HepG2 (cell line): ENCODE measurements at regions not wholly inside any gene's neighbourhood (a gene's known extent, or its start where the extent isn't known, plus 50 kb on each side); places are given as distances from the start of the nearest gene placed in this dataset.

ENCODE experiments used
- ATAC-seq: fragments of 200-7000 bp; cut with Tn5 transposase; 3 replicates; pipeline ENCODE4 v1.9.1; 2020; ENCODE audit warnings: mild to moderate bottlenecking, moderate library complexity
- BruUV-seq: library from RNA; stranded (reverse); fragments of 400-500 nt; replicated peaks from 2 replicates; lab custom pipeline; 2021; lab: Mats Ljungman, UMichigan
- CTCF ChIA-PET: fragments of 300-600 bp; formaldehyde crosslinking; extraction: SDS; loops from one replicate; lab custom pipeline; 2021; ENCODE audit warnings: low total read pairs, inconsistent platforms, low intra/inter-chr PET ratio; lab: Yijun Ruan, JAX
- POLR2A ChIA-PET: fragments of 350-600 bp; sonication (Branson Sonifier 250); formaldehyde crosslinking; loops from one replicate; lab custom pipeline; 2020; ENCODE audit warnings: antibody characterized with exemption, inconsistent platforms; lab: Yijun Ruan, JAX
- DNase-seq: peaks from one replicate; pipeline ENCODE4 v3.0.0-alpha.2; 2015; ENCODE audit warnings: low spot score
- FAIRE-seq: peaks from 3 replicates; lab custom pipeline; 2011; peaks lifted over from hg19 to GRCh38; lab: Jason Lieb, UNC
- H2AFZ ChIP-seq: one replicate; pipeline ENCODE4 v1.6.1; 2011; ENCODE audit warnings: low read length, inconsistent platforms
- H3K27ac ChIP-seq: fragments of 300-600 bp; 3 replicates; pipeline ENCODE4 v1.8.0; 2011; ENCODE audit warnings: mixed run types, mild to moderate bottlenecking, mixed read lengths, low read length, inconsistent platforms; ENCODE audit not compliant: insufficient read depth; ENCODE audit errors: extremely low read length
- H3K27me3 ChIP-seq, 2 experiments: fragments of 200-600 bp in 1 of 2; 2 replicates in 1 of 2; 3 replicates in 1 of 2; pipeline versions ENCODE4 v1.6.0 to v1.8.0; 2011; ENCODE audit warnings: low read length in 2 of 2, mild to moderate bottlenecking in 2 of 2, moderate library complexity in 2 of 2, inconsistent platforms in 1 of 2; ENCODE audit not compliant: insufficient read depth in 2 of 2, control insufficient read depth in 1 of 2
- H3K36me3 ChIP-seq, 2 experiments: fragments of 200-600 bp in 1 of 2; replicated peaks in 1 of 2; 2 replicates in 1 of 2; 3 replicates in 1 of 2; pipeline versions ENCODE4 v1.5.1 to v1.8.0; 2011; ENCODE audit warnings: low read length in 2 of 2, inconsistent platforms in 1 of 2; ENCODE audit not compliant: insufficient read depth in 2 of 2, control insufficient read depth in 1 of 2
- H3K4me1 ChIP-seq: 2 replicates; pipeline ENCODE4 v1.5.1; 2012; ENCODE audit warnings: low read length, inconsistent platforms; ENCODE audit not compliant: insufficient read depth
- H3K4me2 ChIP-seq: 2 replicates; pipeline ENCODE4 v1.6.0; 2011; ENCODE audit warnings: low read depth, low read length, inconsistent platforms
- H3K4me3 ChIP-seq, 3 experiments: fragments of 200-600 bp in 1 of 3; sonication (generic), shearing (Covaris generic) in 1 of 3; replicated peaks in 1 of 3; 2 replicates each; pipeline ENCODE4 v1.5.1; 2011 to 2016; ENCODE audit warnings: low read length in 3 of 3, inconsistent platforms in 2 of 3, low read depth in 2 of 3, mild to moderate bottlenecking in 2 of 3, control low read depth in 1 of 3, mixed read lengths in 1 of 3; ENCODE audit not compliant: insufficient read depth in 1 of 3
- H3K79me2 ChIP-seq: one replicate; pipeline ENCODE4 v1.6.1; 2011; ENCODE audit warnings: low read length, inconsistent platforms; ENCODE audit not compliant: insufficient read depth
- H3K9ac ChIP-seq: 2 replicates; pipeline ENCODE4 v1.6.0; 2011; ENCODE audit warnings: mild to moderate bottlenecking, low read depth, low read length, inconsistent platforms; ENCODE audit not compliant: insufficient read depth
- H3K9me3 ChIP-seq: 2 replicates; pipeline ENCODE4 v1.5.1; 2012; ENCODE audit warnings: mild to moderate bottlenecking, low read length
- H4K20me1 ChIP-seq: 2 replicates; pipeline ENCODE4 v1.6.0; 2011; ENCODE audit warnings: inconsistent platforms, mild to moderate bottlenecking, low read length, moderate library complexity; ENCODE audit not compliant: insufficient read depth
- BRCA1 ChIP-seq: sonication (generic); formaldehyde crosslinking; IDR thresholded peaks from 2 replicates; pipeline ENCODE4 v1.4.0; 2020; ENCODE audit warnings: missing genetic modification reagents
- CEBPB ChIP-seq: IDR thresholded peaks from 2 replicates; pipeline ENCODE4 v1.6.1; 2011; ENCODE audit warnings: low read depth, low read length, improper control_type of control experiment, borderline replicate concordance
- HDAC6 ChIP-seq: fragments of 200-600 bp; sonication (generic); IDR thresholded peaks from 2 replicates; pipeline ENCODE4 v1.7.0; 2017; ENCODE audit warnings: mild to moderate bottlenecking, antibody characterized with exemption, low read length, low read depth
- IRX3 ChIP-seq: sonication (generic); formaldehyde crosslinking; IDR thresholded peaks from 2 replicates; pipeline ENCODE4 v1.8.1; 2023; ENCODE audit warnings: mild to moderate bottlenecking, low read depth, missing genetic modification reagents, borderline replicate concordance
- MED1 ChIP-seq: sonication (generic); formaldehyde crosslinking; IDR thresholded peaks from 2 replicates; pipeline ENCODE4 v1.4.0; 2020; ENCODE audit warnings: missing genetic modification reagents
- MTA1 ChIP-seq: sonication (generic); formaldehyde crosslinking; IDR thresholded peaks from 2 replicates; pipeline ENCODE4 v1.4.0; 2020; ENCODE audit warnings: missing genetic modification reagents, mild to moderate bottlenecking, borderline replicate concordance
- RFX1 ChIP-seq: fragments of 450-650 bp; IDR thresholded peaks from 2 replicates; pipeline ENCODE4 v1.6.1; 2017
- SNAI1 ChIP-seq: sonication (generic); formaldehyde crosslinking; IDR thresholded peaks from 2 replicates; pipeline ENCODE4 v1.5.0; 2020; ENCODE audit warnings: mild to moderate bottlenecking, missing genetic modification reagents, borderline replicate concordance
- SP1 ChIP-seq, 2 experiments: fragments of 450-650 bp in 1 of 2; sonication (generic) in 1 of 2; formaldehyde crosslinking in 1 of 2; IDR thresholded peaks; 2 replicates each; pipeline versions ENCODE4 v1.4.0 to v1.6.1; 2016 to 2020; ENCODE audit warnings: missing genetic modification reagents in 1 of 2
- ZC3H13 ChIP-seq: sonication (generic); formaldehyde crosslinking; IDR thresholded peaks from 2 replicates; pipeline ENCODE4 v1.8.1; 2023; ENCODE audit warnings: mild to moderate bottlenecking, missing genetic modification reagents, moderate library complexity
- ZNF441 ChIP-seq: sonication (generic); formaldehyde crosslinking; IDR thresholded peaks from 2 replicates; pipeline ENCODE4 v1.7.0; 2021; ENCODE audit warnings: missing genetic modification reagents, borderline replicate concordance
- ZSCAN22 ChIP-seq: sonication (generic); formaldehyde crosslinking; IDR thresholded peaks from 2 replicates; pipeline ENCODE4 v1.4.0; 2020; ENCODE audit warnings: mild to moderate bottlenecking, missing genetic modification reagents
- WGBS: methylation state at CpG from one replicate; pipeline ENCODE4 v1.1.6; 2017; ENCODE audit warnings: low lambda C conversion rate; 5-methylcytosine and 5-hydroxymethylcytosine counted together
- in situ Hi-C: cut with HindIII; loops from 2 replicates; pipeline ENCODE4 v1.10.0; 2017; ENCODE audit warnings: low pct_unique_long_range_greater_than_20kb; ENCODE audit not compliant: extremely low pct_ligation_motif_present
- intact Hi-C: fragments of 100-400 bp; cut with micrococcal nuclease; formaldehyde crosslinking; loops from one replicate; pipeline ENCODE4 v1.10.0; 2022; ENCODE audit not compliant: unreplicated experiment
- TF ChIP-seq, protein P1 (sequence below): sonication (generic); formaldehyde crosslinking; IDR thresholded peaks from 2 replicates; pipeline ENCODE4 v1.4.0; 2020; ENCODE audit warnings: missing genetic modification reagents, borderline replicate concordance
- TF ChIP-seq, protein P2 (sequence below): sonication (generic); formaldehyde crosslinking; IDR thresholded peaks from 2 replicates; pipeline ENCODE4 v1.4.0; 2020; ENCODE audit warnings: mild to moderate bottlenecking, low read depth, missing genetic modification reagents

DNA sequence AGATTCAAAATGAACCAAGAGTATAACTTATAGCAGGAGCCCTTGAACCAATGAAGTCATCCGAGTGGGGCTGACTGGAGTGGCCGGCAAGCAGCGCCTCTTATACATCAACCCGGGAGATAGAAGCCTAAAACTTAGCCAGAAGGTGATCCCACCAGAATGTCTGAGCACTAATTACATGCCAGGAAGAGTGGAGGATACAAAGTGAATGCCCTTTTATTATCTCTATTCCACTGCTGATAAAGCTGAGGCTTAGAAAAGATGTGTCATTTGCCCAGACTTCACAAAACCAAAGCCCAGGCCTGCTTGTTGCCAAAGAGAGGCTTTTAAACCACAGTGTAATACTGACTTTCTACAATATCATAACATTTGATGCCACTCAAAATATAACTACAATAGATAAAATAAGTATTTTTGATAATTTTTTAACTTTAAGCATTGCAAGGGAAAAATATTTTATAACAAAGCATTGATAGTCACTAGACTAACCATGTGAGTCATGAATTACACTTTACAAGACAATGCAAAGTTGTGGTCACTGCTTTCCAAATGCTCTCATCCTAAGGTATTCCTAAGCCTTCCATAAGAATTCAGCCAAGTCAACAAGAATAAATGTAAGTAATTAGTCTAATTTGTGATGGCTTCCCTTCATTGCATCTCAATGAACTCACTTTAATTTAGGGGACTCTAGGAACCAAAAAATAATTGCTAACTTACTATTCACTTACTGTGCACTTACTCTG lies 58.6 kb upstream of the ARID5B start:
- intact Hi-C loops (no loop called here), in situ Hi-C loops (no loop called here)
- BruUV-seq, result no TSS peak
- POLR2A ChIA-PET, result no interaction called here
- Histone ChIP-seq H2AFZ (no peak overlapping the region), H3K4me2 (no peak overlapping the region), H3K4me3 (no peak overlapping the region), H3K9ac (no peak overlapping the region), H3K27me3 (no peaks in the 10 kb centered on the region), H3K9me3 (no peaks in the 10 kb centered on the region), H4K20me1 (no peaks in the 10 kb centered on the region), H3K27ac (no peak overlapping the region), H3K79me2 (no peaks in the 10 kb centered on the region), H3K36me3 (no peaks in the 10 kb centered on the region), H3K4me1 (peaks cover 27% of the 10 kb centered on the region)
- WGBS, result 85% methylated on average over 4 of the region's 4 CpGs
- DNase-seq, result no peak
- TF ChIP-seq RFX1, result no peak
- no peak for TF ChIP-seq MED1
- no peak for TF ChIP-seq IRX3 (CRISPR knock-in tag)
- no peak for TF ChIP-seq SP1 (IDR thresholded peaks at IDR 0.05)
- TF ChIP-seq SP1 (CRISPR knock-in tag; IDR thresholded peaks at IDR 0.05), result no peak
- no peak for ATAC-seq
- no peak for FAIRE-seq
- CTCF ChIA-PET, result no interaction called here

DNA sequence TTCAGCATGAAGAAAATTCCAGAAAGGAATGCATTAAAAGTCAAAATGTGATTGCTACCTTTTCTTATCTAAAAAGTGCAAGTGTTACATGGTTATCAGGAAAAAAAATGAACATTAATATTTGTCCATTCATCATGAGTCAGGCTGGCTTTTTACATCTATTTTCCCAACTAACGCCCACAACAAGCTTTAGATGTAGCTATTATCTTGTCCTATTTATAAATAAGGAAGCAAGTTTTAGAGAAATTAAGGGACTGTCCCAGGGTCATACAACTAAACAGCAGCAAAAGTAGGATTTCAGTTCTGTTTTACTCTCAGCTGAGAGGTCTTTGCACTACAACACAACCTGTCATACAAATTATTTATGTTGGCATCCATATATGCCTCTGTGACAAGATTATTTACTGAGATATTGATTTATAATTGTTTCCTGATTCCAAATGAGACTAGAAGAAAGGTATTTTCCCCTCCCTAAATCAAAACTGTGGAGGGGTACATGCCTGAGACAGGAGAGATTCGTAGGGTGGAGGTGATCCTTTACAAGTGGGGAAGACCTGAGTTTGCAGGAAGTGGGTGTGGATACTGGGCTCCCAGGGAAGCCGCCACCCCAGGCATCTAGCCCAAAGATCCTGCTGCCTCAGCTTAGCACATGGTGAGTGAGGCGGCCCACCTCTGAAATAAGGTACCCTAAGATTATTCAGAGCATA lies 57.2 kb upstream of the ARID5B start:
- DNase-seq, result no peak
- no peak for TF ChIP-seq ZSCAN22
- TF ChIP-seq, protein P1, sequence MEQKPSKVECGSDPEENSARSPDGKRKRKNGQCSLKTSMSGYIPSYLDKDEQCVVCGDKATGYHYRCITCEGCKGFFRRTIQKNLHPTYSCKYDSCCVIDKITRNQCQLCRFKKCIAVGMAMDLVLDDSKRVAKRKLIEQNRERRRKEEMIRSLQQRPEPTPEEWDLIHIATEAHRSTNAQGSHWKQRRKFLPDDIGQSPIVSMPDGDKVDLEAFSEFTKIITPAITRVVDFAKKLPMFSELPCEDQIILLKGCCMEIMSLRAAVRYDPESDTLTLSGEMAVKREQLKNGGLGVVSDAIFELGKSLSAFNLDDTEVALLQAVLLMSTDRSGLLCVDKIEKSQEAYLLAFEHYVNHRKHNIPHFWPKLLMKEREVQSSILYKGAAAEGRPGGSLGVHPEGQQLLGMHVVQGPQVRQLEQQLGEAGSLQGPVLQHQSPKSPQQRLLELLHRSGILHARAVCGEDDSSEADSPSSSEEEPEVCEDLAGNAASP (CRISPR knock-in tag), result no peak
- TF ChIP-seq, protein P2, sequence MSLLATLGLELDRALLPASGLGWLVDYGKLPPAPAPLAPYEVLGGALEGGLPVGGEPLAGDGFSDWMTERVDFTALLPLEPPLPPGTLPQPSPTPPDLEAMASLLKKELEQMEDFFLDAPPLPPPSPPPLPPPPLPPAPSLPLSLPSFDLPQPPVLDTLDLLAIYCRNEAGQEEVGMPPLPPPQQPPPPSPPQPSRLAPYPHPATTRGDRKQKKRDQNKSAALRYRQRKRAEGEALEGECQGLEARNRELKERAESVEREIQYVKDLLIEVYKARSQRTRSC (CRISPR knock-in tag), result no peak
- no peak for TF ChIP-seq ZNF441 (CRISPR knock-in tag)
- no peak for TF ChIP-seq ZC3H13 (CRISPR knock-in tag)
- TF ChIP-seq MTA1 (CRISPR knock-in tag), result no peak
- no peak for TF ChIP-seq HDAC6
- no peak for TF ChIP-seq CEBPB
- no peak for TF ChIP-seq BRCA1 (CRISPR knock-in tag)
- no peak for TF ChIP-seq SNAI1 (CRISPR knock-in tag)
- TF ChIP-seq, all 625 proteins: peak for 0
- in situ Hi-C loops (no loop called here), intact Hi-C loops (no loop called here)
- CTCF ChIA-PET, result no interaction called here
- ATAC-seq (no peak), FAIRE-seq (no peak)
- no peaks in the 10 kb centered on the region for H3K79me2 ChIP-seq
- peaks cover 14% of the 10 kb centered on the region for H3K4me1 ChIP-seq
- no peak overlapping the region for H3K9ac ChIP-seq
- H3K4me2 ChIP-seq, result no peak overlapping the region
- POLR2A ChIA-PET, result no interaction called here
- H4K20me1 ChIP-seq, result no peaks in the 10 kb centered on the region
- H3K27me3 ChIP-seq, result no peaks in the 10 kb centered on the region
- no peaks in the 10 kb centered on the region for H3K36me3 ChIP-seq
- WGBS, result 36% methylated on average over 4 of the region's 4 CpGs
- BruUV-seq, result no TSS peak
- no peaks in the 10 kb centered on the region for H3K9me3 ChIP-seq
- no peak overlapping the region for H2AFZ ChIP-seq
- no peak overlapping the region for H3K4me3 ChIP-seq
- H3K27ac ChIP-seq, result no peak overlapping the region
